WTC11 (cell line): ENCODE measurements at regions not wholly inside any gene's neighbourhood (a gene's known extent, or its start where the extent isn't known, plus 50 kb on each side); places are given as distances from the start of the nearest gene placed in this dataset.

ENCODE experiments used
- ATAC-seq: fragments of 200-7000 bp; cut with Tn5 transposase; 2 replicates; pipeline ENCODE4 v1.10.0; 2021; ENCODE audit warnings: mild to moderate bottlenecking, moderate library complexity
- CTCF ChIA-PET: fragments of 300-600 bp; sonication (Branson Sonifier 250); formaldehyde crosslinking; loops from one replicate; lab custom pipeline; 2021; ENCODE audit warnings: antibody characterized with exemption; lab: Charles Lee
- POLR2A ChIA-PET: fragments of 350-600 bp; sonication (Branson Sonifier 250); formaldehyde crosslinking; loops from one replicate; lab custom pipeline; 2021; ENCODE audit warnings: antibody characterized with exemption; lab: Charles Lee
- DNase-seq: peaks from one replicate; pipeline ENCODE4 v3.0.0; 2021; ENCODE audit warnings: low spot score
- H3K27ac Mint-ChIP-seq: 2 replicates; pipeline ENCODE4 v1.8.0; 2021; ENCODE audit warnings: mixed read lengths
- H3K27me3 Mint-ChIP-seq: 2 replicates; pipeline ENCODE4 v1.8.0; 2021; ENCODE audit warnings: low read depth, mild to moderate bottlenecking, moderate library complexity, mixed read lengths
- H3K36me3 Mint-ChIP-seq: 2 replicates; pipeline ENCODE4 v1.8.0; 2021; ENCODE audit warnings: mixed read lengths
- H3K4me1 Mint-ChIP-seq: 2 replicates; pipeline ENCODE4 v1.8.0; 2022; ENCODE audit warnings: mixed read lengths
- H3K4me3 Mint-ChIP-seq: 2 replicates; pipeline ENCODE4 v1.8.0; 2021; ENCODE audit warnings: mild to moderate bottlenecking, moderate library complexity, mixed read lengths
- H3K9me3 Mint-ChIP-seq: 2 replicates; pipeline ENCODE4 v1.8.0; 2021; ENCODE audit warnings: mixed read lengths
- ATF6 ChIP-seq: sonication (generic); formaldehyde crosslinking; IDR thresholded peaks from 2 replicates; pipeline ENCODE4 v1.8.1; 2023; ENCODE audit warnings: mild to moderate bottlenecking, missing genetic modification reagents
- CBFB ChIP-seq: sonication (generic); formaldehyde crosslinking; IDR thresholded peaks from 2 replicates; pipeline ENCODE4 v1.8.1; 2022; ENCODE audit warnings: mild to moderate bottlenecking, low read depth, missing genetic modification reagents
- CREM ChIP-seq: sonication (generic); formaldehyde crosslinking; IDR thresholded peaks from 2 replicates; pipeline ENCODE4 v1.8.1; 2022; ENCODE audit warnings: mild to moderate bottlenecking, missing genetic modification reagents, moderate library complexity
- CTCF ChIP-seq: fragments of 200-600 bp; IDR thresholded peaks from 2 replicates; pipeline ENCODE4 v1.8.0; 2022; ENCODE audit warnings: antibody characterized with exemption
- FOXJ3 ChIP-seq: sonication (generic); formaldehyde crosslinking; IDR thresholded peaks from 2 replicates; pipeline ENCODE4 v1.9.0; 2021; ENCODE audit warnings: missing genetic modification reagents, mild to moderate bottlenecking, borderline replicate concordance
- GTF2I ChIP-seq: fragments of 250-450 bp; sonication (Bioruptor Pico); conservative IDR thresholded peaks from 2 replicates; pipeline ENCODE4 v1.4.0; 2021; ENCODE audit warnings: mild to moderate bottlenecking
- HMGA2 ChIP-seq: fragments of 250-450 bp; sonication (Bioruptor Pico); IDR thresholded peaks from 2 replicates; pipeline ENCODE4 v1.4.0; 2021; ENCODE audit warnings: mild to moderate bottlenecking, moderate library complexity
- JAZF1 ChIP-seq: fragments of 250-450 bp; sonication (Bioruptor Pico); IDR thresholded peaks from 2 replicates; pipeline ENCODE4 v1.9.0; 2021; ENCODE audit warnings: moderate library complexity, mild to moderate bottlenecking, inconsistent platforms
- MAX ChIP-seq: sonication (generic); formaldehyde crosslinking; IDR thresholded peaks from 2 replicates; pipeline ENCODE4 v1.8.0; 2022; ENCODE audit warnings: mild to moderate bottlenecking, missing genetic modification reagents
- SOX15 ChIP-seq: fragments of 250-450 bp; sonication (Bioruptor Pico); IDR thresholded peaks from 2 replicates; pipeline ENCODE4 v1.9.0; 2021; ENCODE audit warnings: mild to moderate bottlenecking
- TCF7 ChIP-seq: sonication (generic); formaldehyde crosslinking; IDR thresholded peaks from 2 replicates; pipeline ENCODE4 v1.8.0; 2022; ENCODE audit warnings: mild to moderate bottlenecking, low read depth, missing genetic modification reagents, moderate library complexity
- ZBTB21 ChIP-seq: sonication (generic); formaldehyde crosslinking; IDR thresholded peaks from 2 replicates; pipeline ENCODE4 v1.8.1; 2023; ENCODE audit warnings: mild to moderate bottlenecking, missing genetic modification reagents, borderline replicate concordance
- ZNF263 ChIP-seq: sonication (generic); formaldehyde crosslinking; IDR thresholded peaks from 2 replicates; pipeline ENCODE4 v1.8.1; 2022; ENCODE audit warnings: low read depth, mild to moderate bottlenecking, moderate library complexity, missing genetic modification reagents
- ZNF317 ChIP-seq: sonication (generic); formaldehyde crosslinking; IDR thresholded peaks from 2 replicates; pipeline ENCODE4 v1.8.1; 2023; ENCODE audit warnings: low read depth, mild to moderate bottlenecking, moderate library complexity, missing genetic modification reagents, borderline replicate concordance
- ZNF423 ChIP-seq: fragments of 250-450 bp; sonication (Bioruptor Pico); IDR thresholded peaks from 2 replicates; pipeline ENCODE4 v2.1.2; 2022; ENCODE audit warnings: mild to moderate bottlenecking, moderate library complexity
- TF ChIP-seq, protein P1 (sequence below): sonication (generic); formaldehyde crosslinking; IDR thresholded peaks from 2 replicates; pipeline ENCODE4 v1.8.0; 2023; ENCODE audit warnings: missing genetic modification reagents, mild to moderate bottlenecking, borderline replicate concordance
- TF ChIP-seq, protein P2 (sequence below): sonication (generic); formaldehyde crosslinking; IDR thresholded peaks from 2 replicates; pipeline ENCODE4 v1.8.1; 2022; ENCODE audit warnings: mild to moderate bottlenecking, moderate library complexity, missing genetic modification reagents

DNA sequence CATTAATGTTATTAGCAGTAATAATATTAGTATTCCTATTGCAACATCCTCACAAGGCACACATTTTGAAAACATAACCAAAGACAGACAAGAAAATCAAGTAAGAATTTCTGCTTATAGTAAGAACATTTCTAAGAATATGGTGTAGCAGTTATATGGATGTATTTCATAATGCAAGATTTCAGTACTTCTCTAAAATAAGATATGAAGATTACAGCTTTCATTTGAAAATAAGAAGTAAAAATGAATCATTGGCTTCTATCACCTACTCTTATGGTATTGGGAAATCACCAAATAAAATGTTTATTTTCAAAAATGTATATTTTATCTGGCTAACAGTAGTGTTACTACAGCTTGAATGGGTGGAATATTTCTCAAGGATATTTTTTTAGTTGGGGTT, 103.8 kb upstream of the USP25 start:
- no peak for DNase-seq
- Mint-ChIP-seq H3K9me3 (peaks cover 8% of the 10 kb centered on the region), H3K4me1 (peaks cover 16% of the 10 kb centered on the region), H3K27ac (no peak overlapping the region), H3K27me3 (no peaks in the 10 kb centered on the region; the same call in 1 of the 2 replicates), H3K4me3 (no peak overlapping the region), H3K36me3 (no peaks in the 10 kb centered on the region)
- ChIA-PET POLR2A (no interaction called here), CTCF (interaction anchor here (0.9 kb wide), 1 partner anchor 73 kb away, joined by 3 read pairs; no protein-coding TSS in a partner anchor)
- no peak for ATAC-seq
- no peak for TF ChIP-seq SOX15
- TF ChIP-seq CBFB (CRISPR knock-in tag): no peak
- TF ChIP-seq ZNF423 (CRISPR knock-in tag): no peak

GRCh38 chr21:15627011-15627410, 102.8 kb upstream of the USP25 start:
- no peak for ATAC-seq
- H3K27ac Mint-ChIP-seq: no peak overlapping the region
- CTCF ChIA-PET: no interaction called here
- no peak for DNase-seq
- H3K9me3 Mint-ChIP-seq: peaks cover 5% of the 10 kb centered on the region
- H3K36me3 Mint-ChIP-seq: no peaks in the 10 kb centered on the region
- H3K27me3 Mint-ChIP-seq: no peaks in the 10 kb centered on the region; the same call in 1 of the 2 replicates
- no peak overlapping the region for H3K4me3 Mint-ChIP-seq
- peaks cover 16% of the 10 kb centered on the region for H3K4me1 Mint-ChIP-seq
- TF ChIP-seq TCF7 (CRISPR knock-in tag): no peak
- no peak for TF ChIP-seq ATF6
- TF ChIP-seq, protein P1, sequence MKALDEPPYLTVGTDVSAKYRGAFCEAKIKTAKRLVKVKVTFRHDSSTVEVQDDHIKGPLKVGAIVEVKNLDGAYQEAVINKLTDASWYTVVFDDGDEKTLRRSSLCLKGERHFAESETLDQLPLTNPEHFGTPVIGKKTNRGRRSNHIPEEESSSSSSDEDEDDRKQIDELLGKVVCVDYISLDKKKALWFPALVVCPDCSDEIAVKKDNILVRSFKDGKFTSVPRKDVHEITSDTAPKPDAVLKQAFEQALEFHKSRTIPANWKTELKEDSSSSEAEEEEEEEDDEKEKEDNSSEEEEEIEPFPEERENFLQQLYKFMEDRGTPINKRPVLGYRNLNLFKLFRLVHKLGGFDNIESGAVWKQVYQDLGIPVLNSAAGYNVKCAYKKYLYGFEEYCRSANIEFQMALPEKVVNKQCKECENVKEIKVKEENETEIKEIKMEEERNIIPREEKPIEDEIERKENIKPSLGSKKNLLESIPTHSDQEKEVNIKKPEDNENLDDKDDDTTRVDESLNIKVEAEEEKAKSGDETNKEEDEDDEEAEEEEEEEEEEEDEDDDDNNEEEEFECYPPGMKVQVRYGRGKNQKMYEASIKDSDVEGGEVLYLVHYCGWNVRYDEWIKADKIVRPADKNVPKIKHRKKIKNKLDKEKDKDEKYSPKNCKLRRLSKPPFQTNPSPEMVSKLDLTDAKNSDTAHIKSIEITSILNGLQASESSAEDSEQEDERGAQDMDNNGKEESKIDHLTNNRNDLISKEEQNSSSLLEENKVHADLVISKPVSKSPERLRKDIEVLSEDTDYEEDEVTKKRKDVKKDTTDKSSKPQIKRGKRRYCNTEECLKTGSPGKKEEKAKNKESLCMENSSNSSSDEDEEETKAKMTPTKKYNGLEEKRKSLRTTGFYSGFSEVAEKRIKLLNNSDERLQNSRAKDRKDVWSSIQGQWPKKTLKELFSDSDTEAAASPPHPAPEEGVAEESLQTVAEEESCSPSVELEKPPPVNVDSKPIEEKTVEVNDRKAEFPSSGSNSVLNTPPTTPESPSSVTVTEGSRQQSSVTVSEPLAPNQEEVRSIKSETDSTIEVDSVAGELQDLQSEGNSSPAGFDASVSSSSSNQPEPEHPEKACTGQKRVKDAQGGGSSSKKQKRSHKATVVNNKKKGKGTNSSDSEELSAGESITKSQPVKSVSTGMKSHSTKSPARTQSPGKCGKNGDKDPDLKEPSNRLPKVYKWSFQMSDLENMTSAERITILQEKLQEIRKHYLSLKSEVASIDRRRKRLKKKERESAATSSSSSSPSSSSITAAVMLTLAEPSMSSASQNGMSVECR (CRISPR knock-in tag): no peak
- TF ChIP-seq CREM (CRISPR knock-in tag): no peak
- no peak for TF ChIP-seq MAX
- no peak for TF ChIP-seq FOXJ3 (CRISPR knock-in tag)
- POLR2A ChIA-PET: no interaction called here

DNA sequence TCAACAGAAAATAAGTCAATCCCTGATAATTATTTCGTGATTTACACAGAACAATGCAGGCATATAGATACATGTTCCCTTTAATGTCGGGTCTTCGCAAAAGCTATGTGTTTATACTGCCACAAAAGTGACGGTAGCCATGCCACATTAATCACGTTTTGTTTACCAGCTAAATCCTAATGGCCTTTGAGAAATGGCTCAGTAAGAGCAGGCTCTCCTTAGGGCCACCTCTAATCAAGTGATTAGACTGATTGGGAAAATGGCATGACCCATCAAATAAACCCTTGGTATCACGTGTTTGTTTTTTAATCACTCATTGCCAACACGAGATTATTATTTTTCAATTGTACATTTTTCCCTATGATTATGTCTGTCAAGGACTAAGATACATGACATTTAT, 102.0 kb upstream of the USP25 start:
- Mint-ChIP-seq H3K4me3 (no peak overlapping the region), H3K4me1 (peaks cover 16% of the 10 kb centered on the region), H3K27ac (no peak overlapping the region), H3K9me3 (peaks cover 4% of the 10 kb centered on the region), H3K27me3 (no peaks in the 10 kb centered on the region; the same call in 1 of the 2 replicates), H3K36me3 (no peaks in the 10 kb centered on the region)
- DNase-seq (no peak), ATAC-seq (no peak)
- ChIA-PET CTCF (interaction anchor here (2.2 kb wide), 1 partner anchor 74 kb away, joined by 5 read pairs; no protein-coding TSS in a partner anchor), POLR2A (interaction anchor here (0.5 kb wide), 1 partner anchor 244 kb away, joined by 4 read pairs; no protein-coding TSS in a partner anchor)
- TF ChIP-seq HMGA2 (no peak), JAZF1 (CRISPR knock-in tag) (no peak), ZNF317 (no peak), CTCF (no peak), GTF2I (CRISPR knock-in tag) (no peak), ZNF263 (CRISPR knock-in tag) (no peak), ZBTB21 (no peak)
- TF ChIP-seq, protein P2, sequence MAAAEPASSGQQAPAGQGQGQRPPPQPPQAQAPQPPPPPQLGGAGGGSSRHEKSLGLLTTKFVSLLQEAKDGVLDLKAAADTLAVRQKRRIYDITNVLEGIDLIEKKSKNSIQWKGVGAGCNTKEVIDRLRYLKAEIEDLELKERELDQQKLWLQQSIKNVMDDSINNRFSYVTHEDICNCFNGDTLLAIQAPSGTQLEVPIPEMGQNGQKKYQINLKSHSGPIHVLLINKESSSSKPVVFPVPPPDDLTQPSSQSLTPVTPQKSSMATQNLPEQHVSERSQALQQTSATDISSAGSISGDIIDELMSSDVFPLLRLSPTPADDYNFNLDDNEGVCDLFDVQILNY (CRISPR knock-in tag): no peak
